HG02642 (cell line): ENCODE measurements at regions not wholly inside any gene's neighbourhood (a gene's known extent, or its start where the extent isn't known, plus 50 kb on each side); places are given as distances from the start of the nearest gene placed in this dataset.

ENCODE experiments used
- ATAC-seq: cut with Tn5 transposase; IDR thresholded peaks from one replicate; pipeline ENCODE4 v1.9.1; 2021; ENCODE audit warnings: mild to moderate bottlenecking; ENCODE audit not compliant: unreplicated experiment, poor library complexity

- ATAC-seq: no peak
Measured at GRCh38 chr16:48105976-48106375, 49.8 kb downstream of the ABCC12 start.

GRCh38 chr16:48105456-48105855, 50.3 kb downstream of the ABCC12 start:
- ATAC-seq: no peak

GRCh38 chr16:48103591-48103990, 52.2 kb downstream of the ABCC12 start:
- no peak for ATAC-seq

- ATAC-seq: no peak
Measured at GRCh38 chr16:48102083-48103008, 53.4 kb downstream of the ABCC12 start.

- ATAC-seq: peak; percentile 65
Measured at GRCh38 chr16:48101069-48101674, 54.6 kb downstream of the ABCC12 start.

GRCh38 chr16:48099455-48099854, 56.3 kb downstream of the ABCC12 start:
- ATAC-seq: no peak

- ATAC-seq: no peak
Measured at GRCh38 chr16:48098472-48098871, 57.3 kb downstream of the ABCC12 start.

- no peak for ATAC-seq
Measured at GRCh38 chr16:48091117-48091516, 64.7 kb downstream of the ABCC12 start.

GRCh38 chr16:48089053-48089792, 66.6 kb downstream of the ABCC12 start:
- no peak for ATAC-seq

GRCh38 chr16:48087639-48088038, 68.2 kb downstream of the ABCC12 start:
- ATAC-seq: no peak

GRCh38 chr16:48086422-48086821, 69.4 kb downstream of the ABCC12 start:
- no peak for ATAC-seq

- no peak for ATAC-seq
Measured at GRCh38 chr16:48085729-48086128, 70.1 kb downstream of the ABCC12 start.

GRCh38 chr16:48084826-48085225, 71.0 kb downstream of the ABCC12 start:
- ATAC-seq: no peak

- ATAC-seq: no peak
Measured at GRCh38 chr16:48082516-48082915, 73.3 kb downstream of the ABCC12 start.

- ATAC-seq: no peak
Measured at GRCh38 chr16:48081656-48082055, 74.1 kb downstream of the ABCC12 start.

- ATAC-seq: no peak
Measured at GRCh38 chr16:48076455-48077012, 79.3 kb downstream of the ABCC12 start.

GRCh38 chr16:48075398-48075797, 80.4 kb downstream of the ABCC12 start:
- ATAC-seq: no peak

GRCh38 chr16:48067388-48067787, 88.4 kb downstream of the ABCC12 start:
- ATAC-seq: no peak

- no peak for ATAC-seq
Measured at GRCh38 chr16:48064971-48065370, 90.8 kb downstream of the ABCC12 start.

- ATAC-seq: no peak
Measured at GRCh38 chr16:48062681-48063080, 93.1 kb downstream of the ABCC12 start.

- no peak for ATAC-seq
Measured at GRCh38 chr16:48059936-48060335, 95.9 kb downstream of the ABCC12 start.
